Activated CD8-positive, alpha-beta T cell treated with anti-CD3 and anti-CD28 coated beads, Interleukin-2, amount 10 ng/mL, durations not matched to agents 7 days and 5 days (primary cell): ENCODE measurements at regions not wholly inside any gene's neighbourhood (a gene's known extent, or its start where the extent isn't known, plus 50 kb on each side); places are given as distances from the start of the nearest gene placed in this dataset.
A peak's percentile ranks its signal among the peaks of the same experiment; 100 is the strongest.

Experiments used
- ATAC-seq: fragments of 150-1000 bp; cut with Tn5 transposase; one replicate; pipeline ENCODE4 v1.10.0; 2021; ENCODE audit warnings: moderate library complexity
- CTCF ChIA-PET: fragments of 350-600 bp; sonication (Branson Sonifier 250); formaldehyde crosslinking; loops from one replicate; lab custom pipeline; 2021; ENCODE audit warnings: antibody characterized with exemption; lab: Charles Lee
- POLR2A ChIA-PET: fragments of 350-600 bp; sonication (Branson Sonifier 250); formaldehyde crosslinking; loops from one replicate; lab custom pipeline; 2021; ENCODE audit warnings: antibody characterized with exemption; lab: Charles Lee
- DNase-seq: peaks from one replicate; pipeline ENCODE4 v3.0.0-alpha.2; 2020
- H3K27ac Mint-ChIP-seq: one replicate; pipeline ENCODE4 v1.8.0; 2021; ENCODE audit warnings: mild to moderate bottlenecking, mixed read lengths
- H3K27me3 Mint-ChIP-seq: one replicate; pipeline ENCODE4 v1.8.0; 2021; ENCODE audit warnings: low read depth, mixed read lengths
- H3K36me3 Mint-ChIP-seq: one replicate; pipeline ENCODE4 v1.8.0; 2021; ENCODE audit warnings: low read depth, mixed read lengths
- H3K4me1 Mint-ChIP-seq: one replicate; pipeline ENCODE4 v1.8.0; 2021; ENCODE audit warnings: low read depth, mixed read lengths
- H3K4me3 Mint-ChIP-seq: one replicate; pipeline ENCODE4 v1.8.0; 2021; ENCODE audit warnings: mild to moderate bottlenecking, mixed read lengths
- H3K9me3 Mint-ChIP-seq: one replicate; pipeline ENCODE4 v1.8.0; 2022; ENCODE audit warnings: mixed read lengths; ENCODE audit not compliant: insufficient read depth

DNA sequence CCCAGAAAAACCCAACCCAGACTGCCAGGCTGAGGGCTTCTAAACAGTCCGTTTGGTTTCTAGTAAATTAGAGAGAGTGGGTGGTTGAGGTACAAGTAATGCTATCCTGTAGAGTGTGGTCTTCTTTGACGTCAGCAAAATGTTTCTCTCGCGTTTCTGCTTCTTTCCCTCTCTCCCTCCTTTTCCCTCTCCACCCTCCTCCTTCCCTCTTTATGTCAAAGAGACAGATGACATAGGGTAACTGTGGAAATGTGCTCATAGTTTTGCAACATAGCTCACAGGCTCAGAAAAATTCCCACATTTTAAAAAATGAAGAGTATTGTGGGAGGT is 158.3 kb downstream of the TOMM20 start:
- Mint-ChIP-seq H3K36me3 (peaks cover 6% of the 10 kb centered on the region), H3K27me3 (no peaks in the 10 kb centered on the region), H3K9me3 (no peaks in the 10 kb centered on the region), H3K4me3 (no peak overlapping the region), H3K27ac (peak overlapping the region; percentile 3), H3K4me1 (peaks cover 54% of the 10 kb centered on the region)
- ATAC-seq, result no peak
- ChIA-PET CTCF (interaction anchor here (1.1 to 2.1 kb wide), 5 partner anchors 9 to 201 kb away, joined by 3 to 7 read pairs (median 6); no protein-coding TSS in a partner anchor), POLR2A (interaction anchor here (0.6 to 2.2 kb wide), 7 partner anchors 9 to 360 kb away, joined by 3 to 14 read pairs (median 5); partner anchors contain the start of gene IRF2BP2)
- DNase-seq, result no peak

DNA sequence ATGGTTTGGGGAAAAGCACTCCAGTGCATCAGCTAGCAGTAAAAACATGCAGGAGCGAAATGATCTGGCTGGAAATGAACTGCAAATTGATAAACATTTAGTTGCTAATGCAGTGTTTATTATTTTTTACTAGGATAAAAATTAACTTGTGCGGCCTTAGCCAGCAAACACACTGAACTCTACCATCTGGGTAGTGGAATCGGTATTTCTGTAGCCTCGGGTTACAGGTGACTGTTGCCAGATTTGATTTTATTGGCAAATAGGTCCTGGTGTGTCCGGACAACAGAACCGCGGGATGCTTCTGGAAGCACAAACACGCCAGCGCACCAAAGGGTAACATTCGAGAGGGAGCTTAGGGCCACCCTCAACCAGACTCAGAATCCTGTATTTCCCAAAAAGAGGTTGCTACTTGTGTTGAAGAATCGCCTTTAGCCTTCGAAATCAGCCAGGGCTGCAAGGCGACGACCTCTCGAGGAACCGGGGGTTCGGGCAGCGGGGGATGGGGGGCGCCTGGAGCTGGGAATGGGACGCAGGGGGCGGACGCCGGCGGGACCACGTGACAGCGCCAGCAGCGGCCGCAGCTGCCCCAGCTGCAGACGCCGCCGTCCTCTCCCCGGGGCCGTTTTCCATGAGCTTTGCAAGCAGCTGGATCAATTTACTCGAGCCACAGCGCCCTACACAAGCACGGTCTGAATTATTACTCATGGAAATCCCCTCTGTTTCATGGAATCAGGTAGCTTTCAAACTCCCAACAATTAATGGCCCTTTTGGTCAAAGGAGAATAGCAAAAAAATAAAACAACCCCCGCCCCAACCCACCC is 158.8 kb downstream of the TOMM20 start:
- Mint-ChIP-seq H3K27ac (no peak overlapping the region), H3K9me3 (no peaks in the 10 kb centered on the region), H3K36me3 (peaks cover 9% of the 10 kb centered on the region), H3K4me3 (no peak overlapping the region), H3K27me3 (no peaks in the 10 kb centered on the region), H3K4me1 (peaks cover 54% of the 10 kb centered on the region)
- CTCF ChIA-PET, result interaction anchor here (1.1 to 2.1 kb wide), 5 partner anchors 9 to 201 kb away, joined by 3 to 7 read pairs (median 6); no protein-coding TSS in a partner anchor
- POLR2A ChIA-PET, result interaction anchor here (0.6 to 2.2 kb wide), 7 partner anchors 10 to 360 kb away, joined by 3 to 11 read pairs (median 4); partner anchors contain the start of gene IRF2BP2
- ATAC-seq (no peak), DNase-seq (no peak)

DNA sequence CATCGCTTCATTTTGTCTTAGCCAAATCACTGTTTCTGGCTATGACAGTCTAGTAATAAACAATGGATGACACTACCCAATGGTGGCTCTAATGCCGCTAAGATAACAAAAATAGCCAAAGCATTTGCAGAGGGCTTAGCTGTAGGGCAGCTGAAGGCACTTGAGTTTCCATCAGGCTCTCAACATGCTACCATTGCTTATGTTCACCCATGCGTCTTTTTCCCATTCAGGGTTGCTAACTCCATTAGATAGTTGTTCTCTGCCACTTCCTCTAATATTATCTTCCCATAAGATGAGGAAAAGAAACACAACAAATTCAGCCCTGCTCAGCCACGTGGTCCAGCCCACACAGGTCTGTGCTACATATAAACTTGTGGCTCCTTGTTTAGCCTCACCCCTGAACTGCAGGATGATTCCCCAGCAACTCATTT is 159.6 kb downstream of the TOMM20 start:
- Mint-ChIP-seq H3K4me1 (peaks cover 57% of the 10 kb centered on the region), H3K36me3 (peaks cover 9% of the 10 kb centered on the region), H3K27ac (no peak overlapping the region), H3K4me3 (no peak overlapping the region), H3K27me3 (no peaks in the 10 kb centered on the region), H3K9me3 (no peaks in the 10 kb centered on the region)
- ATAC-seq (no peak), DNase-seq (no peak)
- CTCF ChIA-PET, result no interaction called here
- POLR2A ChIA-PET, result interaction anchor here (0.9 to 2.2 kb wide), 3 partner anchors 10 to 359 kb away, joined by 3 to 8 read pairs (median 4); partner anchors contain the start of gene IRF2BP2

DNA sequence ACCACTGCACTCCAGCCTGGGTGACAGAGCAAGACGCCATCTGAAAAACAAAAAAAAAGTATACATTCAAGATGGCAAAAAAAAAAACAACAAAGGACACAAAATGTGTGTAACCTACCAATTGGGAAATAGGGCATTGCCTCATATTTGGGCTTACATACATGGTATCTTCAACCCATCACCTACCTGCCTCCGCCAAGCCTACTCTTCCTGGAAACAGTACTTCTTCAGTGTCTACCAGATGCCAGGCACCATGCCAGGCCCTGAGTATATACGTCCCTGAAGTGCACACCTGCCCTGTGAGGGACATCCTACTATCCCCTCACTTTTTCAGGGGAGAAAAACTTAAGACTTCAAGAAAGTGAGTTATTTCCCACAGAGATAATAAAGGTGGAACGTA is 160.2 kb downstream of the TOMM20 start:
- Mint-ChIP-seq H3K27me3 (no peaks in the 10 kb centered on the region), H3K27ac (no peak overlapping the region), H3K9me3 (no peaks in the 10 kb centered on the region), H3K36me3 (peaks cover 9% of the 10 kb centered on the region), H3K4me3 (no peak overlapping the region), H3K4me1 (peaks cover 63% of the 10 kb centered on the region)
- DNase-seq, result no peak
- ATAC-seq, result no peak
- POLR2A ChIA-PET, result interaction anchor here (0.6 to 1.0 kb wide), 2 partner anchors 11 to 168 kb away, joined by 3 to 4 read pairs; no protein-coding TSS in a partner anchor
- CTCF ChIA-PET, result no interaction called here

DNA sequence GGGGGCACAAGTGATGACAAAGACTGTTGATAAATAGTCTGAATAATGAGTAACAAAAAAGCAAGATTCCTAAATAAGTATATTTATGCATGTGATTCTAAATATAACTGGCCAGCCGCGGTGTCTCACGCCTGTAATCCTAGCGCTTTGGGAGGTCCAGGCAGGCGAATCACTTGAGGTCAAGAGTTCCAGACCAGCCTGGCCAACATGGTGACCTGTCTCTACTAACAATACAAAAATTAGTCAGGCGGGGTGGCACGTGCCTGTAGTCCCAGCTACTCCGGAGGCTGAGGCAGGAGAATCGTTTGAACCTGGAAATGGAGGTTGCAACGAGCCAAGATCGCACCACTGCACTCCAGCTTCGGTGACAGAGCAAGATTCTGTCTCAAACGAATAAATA is 161.5 kb downstream of the TOMM20 start:
- CTCF ChIA-PET, result no interaction called here
- POLR2A ChIA-PET, result no interaction called here
- no peak for ATAC-seq
- no peak for DNase-seq
- peaks cover 9% of the 10 kb centered on the region for H3K36me3 Mint-ChIP-seq
- H3K27ac Mint-ChIP-seq, result no peak overlapping the region
- H3K9me3 Mint-ChIP-seq, result no peaks in the 10 kb centered on the region
- H3K4me1 Mint-ChIP-seq, result peaks cover 71% of the 10 kb centered on the region
- H3K4me3 Mint-ChIP-seq, result no peak overlapping the region
- no peaks in the 10 kb centered on the region for H3K27me3 Mint-ChIP-seq

DNA sequence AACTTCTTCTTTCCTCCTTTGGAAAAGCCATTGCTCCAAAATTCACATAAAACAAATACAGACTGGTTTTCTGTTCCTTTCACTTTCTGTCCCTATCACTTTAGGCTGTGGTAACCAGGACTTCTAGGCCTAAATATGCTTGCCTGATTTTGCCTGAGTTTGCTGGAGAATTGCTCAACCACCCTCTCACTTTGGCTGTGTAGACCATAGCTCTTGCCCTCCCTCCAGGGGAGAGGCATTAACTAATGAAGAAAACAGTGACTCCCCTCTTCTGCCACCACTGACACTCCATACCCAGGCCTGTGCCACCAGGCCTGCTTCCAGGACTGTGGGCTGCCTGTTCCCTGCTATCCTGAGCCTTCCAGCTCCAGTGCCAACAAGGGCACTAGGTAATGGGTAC is 163.5 kb downstream of the TOMM20 start:
- no peak for DNase-seq
- H3K27ac Mint-ChIP-seq, result peak overlapping the region; percentile 81
- H3K36me3 Mint-ChIP-seq, result peaks cover 9% of the 10 kb centered on the region
- POLR2A ChIA-PET, result interaction anchor here (0.7 to 3.2 kb wide), 4 partner anchors 15 to 354 kb away, joined by 3 to 29 read pairs (median 4); partner anchors contain the start of gene IRF2BP2
- H3K27me3 Mint-ChIP-seq, result no peaks in the 10 kb centered on the region
- CTCF ChIA-PET, result interaction anchor here (0.8 to 5.9 kb wide), 4 partner anchors 10 to 118 kb away, joined by 3 to 28 read pairs (median 3); no protein-coding TSS in a partner anchor
- ATAC-seq, result no peak
- H3K4me3 Mint-ChIP-seq, result no peak overlapping the region
- H3K9me3 Mint-ChIP-seq, result no peaks in the 10 kb centered on the region
- peaks cover 70% of the 10 kb centered on the region for H3K4me1 Mint-ChIP-seq

DNA sequence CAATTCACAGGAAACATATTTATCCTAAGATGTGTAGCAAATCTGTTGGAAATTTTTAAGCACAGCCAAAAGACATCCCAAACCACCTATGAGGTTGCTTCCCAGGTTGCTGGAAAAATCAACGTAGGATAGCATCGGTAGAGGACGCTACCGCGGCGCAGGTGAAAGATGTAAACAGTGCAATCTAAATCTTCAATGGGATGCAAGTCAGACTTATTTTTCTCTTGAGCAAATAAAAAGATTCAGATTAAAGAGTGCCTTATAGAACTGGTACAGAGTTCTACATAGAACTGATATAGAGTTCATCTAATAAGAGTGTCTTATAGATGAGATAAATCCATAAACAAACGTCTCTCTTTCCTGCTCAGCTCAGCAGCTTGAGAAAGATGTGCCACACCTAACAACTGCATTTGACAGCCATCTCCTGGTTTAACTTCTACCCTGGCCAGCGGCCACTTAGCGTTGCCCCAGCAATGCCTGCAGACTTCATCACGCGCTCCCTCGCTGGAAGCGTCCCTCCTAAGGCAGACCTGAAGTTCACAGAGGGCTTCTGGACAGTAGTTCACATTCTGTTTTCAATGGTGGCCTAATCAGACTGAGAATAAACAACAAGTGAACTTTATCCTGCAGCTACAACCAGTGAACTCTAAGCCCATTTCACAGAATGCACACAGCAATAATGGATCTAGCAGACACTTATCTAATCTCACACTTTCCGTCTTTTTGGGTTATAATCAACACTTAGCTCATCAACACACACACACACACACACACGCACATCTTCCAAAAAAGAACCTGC is 164.5 kb downstream of the TOMM20 start:
- peak overlapping the region; percentile 10 for H3K4me3 Mint-ChIP-seq
- CTCF ChIA-PET, result interaction anchor here (0.8 to 5.9 kb wide), 4 partner anchors 13 to 240 kb away, joined by 3 to 28 read pairs (median 4); no protein-coding TSS in a partner anchor
- peaks cover 72% of the 10 kb centered on the region for H3K4me1 Mint-ChIP-seq
- H3K27me3 Mint-ChIP-seq, result no peaks in the 10 kb centered on the region
- DNase-seq (no peak), ATAC-seq (no peak)
- peaks cover 9% of the 10 kb centered on the region for H3K36me3 Mint-ChIP-seq
- H3K27ac Mint-ChIP-seq, result peak overlapping the region; percentile 93
- H3K9me3 Mint-ChIP-seq, result no peaks in the 10 kb centered on the region
- POLR2A ChIA-PET, result interaction anchor here (0.7 to 3.2 kb wide), 5 partner anchors 15 to 353 kb away, joined by 3 to 29 read pairs (median 10); partner anchors contain the start of gene IRF2BP2

DNA sequence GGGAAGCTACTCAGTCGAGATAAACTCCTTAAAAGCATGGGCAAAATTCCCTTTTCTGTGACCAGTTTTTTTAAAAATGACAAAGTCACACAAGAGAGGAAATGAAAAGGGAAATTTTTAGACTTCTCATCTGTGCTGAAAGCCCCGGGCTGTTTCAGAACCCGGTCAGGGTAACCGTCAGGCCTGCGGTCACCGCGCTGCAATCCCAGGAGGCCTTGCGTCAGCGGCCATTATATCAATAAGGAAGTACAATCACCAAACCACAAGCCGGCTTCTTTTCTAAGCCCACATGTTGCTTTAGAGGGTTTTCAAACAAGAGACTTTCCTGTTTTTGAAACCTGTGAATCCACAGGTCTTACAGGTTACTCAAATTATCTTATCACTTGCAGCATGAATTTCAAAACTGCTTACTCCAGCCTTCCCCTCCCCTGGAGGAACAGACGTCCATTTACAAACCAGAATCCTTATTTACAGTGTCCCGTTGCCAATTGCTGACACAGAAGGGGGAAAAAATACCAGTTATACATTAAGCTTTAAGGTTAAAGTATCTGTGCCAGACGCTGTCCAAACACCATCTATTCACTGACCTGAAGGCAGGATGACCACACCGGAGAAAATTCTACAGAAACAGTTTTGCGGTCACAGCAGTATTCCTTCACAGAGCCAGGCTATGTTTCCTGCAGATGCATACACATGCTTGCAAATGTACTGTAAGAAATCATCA is 165.3 kb downstream of the TOMM20 start:
- ChIA-PET CTCF (interaction anchor here (0.7 to 5.9 kb wide), 11 partner anchors 14 to 352 kb away, joined by 3 to 28 read pairs (median 4); no protein-coding TSS in a partner anchor), POLR2A (interaction anchor here (0.7 to 3.2 kb wide), 11 partner anchors 16 to 352 kb away, joined by 3 to 29 read pairs (median 6); partner anchors contain the start of gene IRF2BP2)
- Mint-ChIP-seq H3K27me3 (no peaks in the 10 kb centered on the region), H3K4me3 (peak overlapping the region; percentile 66), H3K36me3 (peaks cover 8% of the 10 kb centered on the region), H3K9me3 (no peaks in the 10 kb centered on the region), H3K27ac (peak overlapping the region; percentile 93), H3K4me1 (peaks cover 71% of the 10 kb centered on the region)
- DNase-seq, result peak; percentile 94
- peak; percentile 84 for ATAC-seq

DNA sequence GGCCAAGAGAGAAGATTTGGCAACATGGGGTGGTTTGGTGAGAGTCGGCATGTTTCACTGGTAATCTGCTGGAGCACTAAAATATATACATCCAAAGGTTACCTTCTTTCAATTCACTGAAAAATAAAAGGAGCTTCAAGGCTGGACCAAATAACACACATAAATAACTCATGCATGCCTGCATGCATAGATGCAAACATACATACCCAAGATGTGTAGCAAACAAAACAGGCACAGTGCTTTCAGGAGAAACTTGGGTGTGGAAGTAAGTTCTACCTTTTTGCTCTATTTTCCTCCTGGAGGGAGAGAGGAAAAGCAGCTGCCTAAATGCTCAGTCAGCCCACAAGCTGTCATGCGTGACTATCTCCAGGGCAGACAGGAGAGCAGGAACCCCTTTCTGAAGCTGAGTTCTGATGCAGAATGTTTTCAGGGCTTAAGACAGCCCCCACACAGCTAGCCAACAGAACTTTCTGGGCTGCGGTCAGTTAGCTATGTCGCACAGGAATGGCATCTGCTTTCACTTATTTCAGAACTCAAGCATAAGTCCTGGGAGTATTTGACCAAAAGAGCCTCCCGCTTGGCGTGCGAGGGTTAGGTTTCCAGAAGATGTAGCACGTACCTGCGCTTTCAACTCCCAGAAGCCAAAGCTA is 166.2 kb downstream of the TOMM20 start:
- ChIA-PET POLR2A (interaction anchor here (0.6 to 3.2 kb wide), 19 partner anchors 9 to 351 kb away, joined by 3 to 29 read pairs (median 4); partner anchors contain the start of gene IRF2BP2), CTCF (interaction anchor here (0.7 to 5.9 kb wide), 13 partner anchors 8 to 475 kb away, joined by 3 to 28 read pairs (median 4); no protein-coding TSS in a partner anchor)
- no peaks in the 10 kb centered on the region for H3K27me3 Mint-ChIP-seq
- DNase-seq, result peak; percentile 55
- H3K4me1 Mint-ChIP-seq, result peaks cover 78% of the 10 kb centered on the region
- peak overlapping the region; percentile 93 for H3K27ac Mint-ChIP-seq
- peaks cover 8% of the 10 kb centered on the region for H3K36me3 Mint-ChIP-seq
- H3K4me3 Mint-ChIP-seq, result peak overlapping the region; percentile 66
- no peaks in the 10 kb centered on the region for H3K9me3 Mint-ChIP-seq
- peak; percentile 51 for ATAC-seq
